Midbrain (tissue), 1 donor: ENCODE measurements at regions not wholly inside any gene's neighbourhood (a gene's known extent, or its start where the extent isn't known, plus 50 kb on each side); places are given as distances from the start of the nearest gene placed in this dataset.
"Not testable (repeated sequence)": the region's sequence is repeated elsewhere in the genome, so short reads cannot be mapped to it uniquely, and the experiment has no call there.

Experiments
- DNase-seq: peaks from one replicate; lab custom pipeline; 2025; lab: John Stamatoyannopoulos, UW

DNA sequence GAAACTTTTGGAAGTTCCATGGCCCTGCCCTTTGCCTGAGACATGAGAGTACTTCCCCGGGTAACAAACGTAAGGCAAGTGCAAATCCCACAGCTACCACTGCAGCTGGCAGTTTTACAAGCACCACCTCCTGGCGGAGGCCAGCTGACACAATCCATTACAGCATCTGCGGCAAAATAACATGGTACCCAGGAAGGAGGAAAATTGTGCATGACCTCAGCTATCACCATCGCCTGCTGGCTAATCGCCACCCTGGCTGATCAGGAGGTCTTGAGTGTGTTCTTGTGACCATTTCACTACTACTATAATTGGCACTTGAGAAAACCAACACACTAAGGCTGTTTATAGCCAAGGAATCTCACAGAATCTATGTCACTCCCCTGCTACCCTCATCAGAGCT lies 71.7 kb upstream of the SERPINE2 start:
- DNase-seq: no peak

GRCh38 chr2:224109751-224110150 lies 70.7 kb upstream of the SERPINE2 start:
- no peak for DNase-seq

DNA sequence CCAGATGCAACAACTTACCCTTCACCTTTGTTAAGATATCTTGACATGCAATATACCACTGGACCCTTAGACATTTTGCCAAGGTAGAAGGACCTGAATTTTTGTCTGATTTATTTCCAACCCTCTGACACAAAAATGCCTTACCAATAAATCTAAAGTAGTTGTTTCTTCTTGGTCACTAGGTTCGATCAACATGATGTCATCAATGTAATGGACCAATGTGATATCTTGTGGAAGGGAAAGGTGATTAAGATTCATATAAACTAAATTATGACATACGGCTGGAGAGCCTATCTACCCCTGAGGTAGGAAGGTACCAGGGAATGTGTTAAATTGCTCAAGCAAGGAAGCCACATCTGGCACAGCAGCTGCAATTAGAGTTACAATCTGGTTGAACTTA lies 67.7 kb upstream of the SERPINE2 start:
- no peak for DNase-seq

DNA sequence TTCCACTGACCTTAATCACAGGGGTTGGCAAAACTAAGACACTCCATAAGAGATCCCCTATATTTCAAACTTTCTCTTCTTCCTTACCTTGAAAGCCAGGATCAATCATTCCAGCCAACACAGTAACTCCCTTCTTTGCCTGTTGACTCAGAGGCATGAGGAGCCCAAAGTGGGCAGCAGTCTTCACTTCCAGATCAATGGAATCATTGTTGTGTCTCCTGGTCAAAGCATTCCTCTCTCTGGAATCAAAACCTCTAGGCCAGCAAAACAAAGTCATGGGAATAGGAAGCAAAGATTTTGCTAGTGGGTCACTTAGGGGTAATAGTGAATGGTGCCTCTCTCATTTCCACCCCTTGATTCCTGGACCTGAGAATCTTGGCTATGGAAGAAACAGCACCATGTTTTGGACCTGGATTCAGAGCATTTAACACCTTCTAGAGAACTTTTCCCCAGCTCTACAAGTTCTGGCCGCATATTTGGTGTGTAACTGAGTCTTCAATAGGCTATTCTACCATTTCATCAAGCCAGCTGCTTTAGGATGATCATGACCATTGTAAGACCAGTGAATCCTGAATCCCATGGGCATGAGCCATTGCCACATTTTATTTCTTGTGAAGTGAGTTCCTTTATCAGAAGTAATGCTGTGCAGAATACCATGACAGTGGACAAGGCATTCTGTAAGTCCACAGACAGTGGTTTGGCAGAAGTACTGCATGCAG lies 65.7 kb upstream of the SERPINE2 start:
- no peak for DNase-seq

DNA sequence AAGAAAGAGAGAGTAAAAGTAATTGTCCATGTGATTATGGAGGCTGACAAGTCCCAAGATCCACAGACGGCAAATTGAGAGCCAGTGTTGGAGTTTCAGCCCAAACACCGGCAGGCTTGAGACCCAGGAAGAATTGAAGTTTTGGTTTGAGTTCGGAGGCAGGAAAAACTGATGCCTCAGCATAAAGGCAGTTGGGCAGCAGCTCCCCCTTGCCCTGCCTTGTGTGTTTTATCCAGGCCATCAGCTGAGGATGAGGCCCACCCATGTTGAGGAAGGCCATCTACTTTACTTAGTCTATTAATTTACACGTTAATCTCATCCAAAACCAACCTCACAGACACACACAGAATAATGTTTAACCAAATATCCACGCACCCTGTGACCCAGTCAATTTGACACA lies 64.6 kb upstream of the SERPINE2 start:
- no peak for DNase-seq

DNA sequence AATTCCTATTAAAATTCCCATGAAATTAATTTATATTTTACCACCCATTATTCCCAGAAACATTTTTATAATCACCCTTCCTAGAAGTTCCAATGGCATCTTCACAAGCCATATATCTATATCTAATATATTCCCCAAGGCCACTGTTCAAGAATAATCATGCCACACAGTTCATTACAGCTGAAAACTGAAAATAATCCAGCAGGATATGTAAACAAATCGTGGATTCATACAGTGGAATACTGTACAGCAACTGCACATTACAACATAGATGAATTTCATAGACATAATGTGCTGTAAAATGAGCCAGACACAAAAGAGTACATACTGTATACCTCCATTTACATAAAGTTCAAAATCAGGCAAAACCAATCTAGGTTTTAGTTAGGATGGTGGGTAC lies 63.9 kb upstream of the SERPINE2 start:
- DNase-seq: no peak

- no peak for DNase-seq
Observed at GRCh38 chr2:224101820-224102630, 62.9 kb upstream of the SERPINE2 start.

DNA sequence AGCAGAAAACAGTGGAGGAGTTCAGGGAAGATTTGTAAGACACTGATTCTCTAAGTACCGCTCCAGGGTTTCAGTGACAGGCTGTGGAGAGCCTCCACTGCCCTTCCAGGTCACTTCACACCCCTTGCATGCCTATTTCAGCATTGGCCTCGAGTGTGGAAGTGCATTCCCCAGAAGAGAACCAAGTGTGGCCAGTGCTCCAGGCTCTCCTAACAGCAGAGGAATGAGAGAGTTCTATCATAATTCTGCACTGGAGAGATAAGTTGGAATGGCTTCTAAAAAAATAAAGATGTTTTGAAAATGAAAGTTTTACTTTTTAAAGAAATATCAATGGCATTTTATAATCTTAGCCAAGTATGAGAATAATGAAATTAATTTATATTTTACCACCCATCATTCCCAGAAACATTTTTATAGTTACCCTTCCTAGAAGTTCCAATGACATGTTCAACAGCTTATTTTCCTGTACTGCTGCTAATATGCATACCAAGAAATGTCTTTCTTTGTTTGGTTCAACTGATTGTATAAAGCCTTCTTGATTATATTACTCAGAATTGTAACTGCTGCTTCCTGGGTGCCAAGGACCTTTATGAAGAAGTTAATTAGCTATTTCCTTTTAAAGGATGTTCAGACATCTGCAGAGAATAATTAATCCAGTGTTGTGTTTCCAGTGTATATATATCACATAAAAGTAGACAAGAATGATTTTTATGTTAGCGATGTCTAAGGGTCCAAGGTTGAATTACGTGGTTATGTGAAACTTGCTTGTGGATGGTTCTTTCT lies 61.0 kb upstream of the SERPINE2 start:
- no peak for DNase-seq

DNA sequence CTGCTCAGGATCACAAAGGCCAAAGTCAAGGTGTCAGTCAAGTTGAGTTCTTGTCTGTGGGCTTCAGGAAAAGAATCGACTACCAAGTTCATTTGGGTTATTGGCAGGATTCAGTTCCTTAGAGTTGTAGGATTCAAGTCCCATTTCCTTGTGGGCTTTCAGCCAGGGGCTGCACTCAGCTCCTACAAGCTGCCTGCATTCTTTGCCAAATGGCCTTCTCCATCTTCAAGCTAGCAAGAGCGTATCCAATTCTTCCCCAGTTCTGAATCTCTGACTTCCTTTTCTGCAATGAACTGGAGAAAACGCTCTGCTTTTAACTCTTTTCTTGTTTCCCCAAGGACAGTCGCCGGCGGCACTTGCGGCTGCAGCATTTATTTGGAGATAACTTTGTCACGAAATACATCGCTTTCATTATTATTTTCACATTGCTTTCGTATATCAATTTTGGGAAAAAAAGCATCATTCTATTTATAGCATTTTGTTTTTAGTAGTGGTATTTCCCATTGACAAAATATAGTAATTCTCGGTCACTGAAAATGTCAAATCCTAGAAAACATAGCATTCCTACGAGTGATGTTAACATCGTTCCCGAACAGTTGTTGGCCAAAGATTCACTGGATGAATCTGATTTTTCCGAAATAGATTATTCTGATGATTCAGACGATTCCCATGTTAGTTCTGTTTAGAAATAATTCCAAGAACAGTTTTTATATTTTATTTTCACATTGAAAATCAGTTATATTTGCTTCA lies 59.6 kb upstream of the SERPINE2 start:
- DNase-seq: peak; percentile 3

GRCh38 chr2:224094413-224094812 lies 55.3 kb upstream of the SERPINE2 start:
- no peak for DNase-seq

- not testable (repeated sequence) for DNase-seq
Observed at GRCh38 chr2:224091671-224092070, 52.6 kb upstream of the SERPINE2 start.

DNA sequence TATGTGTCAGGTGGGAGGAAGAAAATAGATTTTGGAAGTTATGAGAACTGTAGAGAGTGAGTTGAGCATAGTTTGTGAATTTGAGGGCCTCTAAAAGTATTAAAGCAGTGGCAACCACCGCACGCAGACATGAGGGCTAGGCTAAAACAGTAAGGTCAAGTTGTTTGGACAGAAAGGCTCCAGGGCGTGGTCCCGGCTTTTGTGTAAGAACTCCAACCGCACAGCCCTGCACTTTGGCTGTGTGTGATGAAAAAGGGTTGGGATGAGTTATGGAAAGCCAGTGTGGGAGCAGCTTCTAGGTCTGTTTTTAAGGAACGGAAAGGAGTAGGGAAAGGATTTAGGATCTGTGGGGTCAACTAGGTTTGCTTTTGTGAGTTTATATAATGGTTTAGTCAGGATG lies 50.5 kb upstream of the SERPINE2 start:
- not testable (repeated sequence) for DNase-seq
